OCI-LY1 (cell line): ENCODE measurements at regions not wholly inside any gene's neighbourhood (a gene's known extent, or its start where the extent isn't known, plus 50 kb on each side); places are given as distances from the start of the nearest gene placed in this dataset.

Experiments
- EZH2 ChIP-seq: fragments of 200-600 bp; sonication (generic), shearing (Covaris generic); IDR thresholded peaks from 2 replicates; pipeline ENCODE4 v1.8.0; 2017; ENCODE audit warnings: borderline replicate concordance, mixed run types, mild to moderate bottlenecking, antibody characterized with exemption, low read length, moderate library complexity, mixed read lengths
- TF ChIP-seq, protein P1 (sequence below): fragments of 200-600 bp; sonication (generic), shearing (Covaris generic); IDR thresholded peaks from 2 replicates; pipeline ENCODE4 v1.5.1; 2017; ENCODE audit warnings: mild to moderate bottlenecking, antibody characterized with exemption, low read length, moderate library complexity, mixed read lengths

- TF ChIP-seq, protein P1, sequence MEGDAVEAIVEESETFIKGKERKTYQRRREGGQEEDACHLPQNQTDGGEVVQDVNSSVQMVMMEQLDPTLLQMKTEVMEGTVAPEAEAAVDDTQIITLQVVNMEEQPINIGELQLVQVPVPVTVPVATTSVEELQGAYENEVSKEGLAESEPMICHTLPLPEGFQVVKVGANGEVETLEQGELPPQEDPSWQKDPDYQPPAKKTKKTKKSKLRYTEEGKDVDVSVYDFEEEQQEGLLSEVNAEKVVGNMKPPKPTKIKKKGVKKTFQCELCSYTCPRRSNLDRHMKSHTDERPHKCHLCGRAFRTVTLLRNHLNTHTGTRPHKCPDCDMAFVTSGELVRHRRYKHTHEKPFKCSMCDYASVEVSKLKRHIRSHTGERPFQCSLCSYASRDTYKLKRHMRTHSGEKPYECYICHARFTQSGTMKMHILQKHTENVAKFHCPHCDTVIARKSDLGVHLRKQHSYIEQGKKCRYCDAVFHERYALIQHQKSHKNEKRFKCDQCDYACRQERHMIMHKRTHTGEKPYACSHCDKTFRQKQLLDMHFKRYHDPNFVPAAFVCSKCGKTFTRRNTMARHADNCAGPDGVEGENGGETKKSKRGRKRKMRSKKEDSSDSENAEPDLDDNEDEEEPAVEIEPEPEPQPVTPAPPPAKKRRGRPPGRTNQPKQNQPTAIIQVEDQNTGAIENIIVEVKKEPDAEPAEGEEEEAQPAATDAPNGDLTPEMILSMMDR = no peak
- no peak for TF ChIP-seq EZH2
Observed at GRCh38 chr14:76580399-76580798, 180.9 kb upstream of the VASH1 start.
